Stimulated activated CD8-positive, alpha-beta memory T cell treated with anti-CD3 and anti-CD28 coated beads, Interleukin-12 subunit alpha, Interleukin-12 subunit beta, amount 100 ng/mL, for 1 hour (primary cell): ENCODE measurements at regions not wholly inside any gene's neighbourhood (a gene's known extent, or its start where the extent isn't known, plus 50 kb on each side); places are given as distances from the start of the nearest gene placed in this dataset.

Source experiments
- DNase-seq: peaks from one replicate; pipeline ENCODE4 v3.0.0-alpha.2; 2020; ENCODE audit warnings: low read depth

GRCh38 chr6:95501032-95501904 lies 76.1 kb upstream of the MANEA start:
- no peak for DNase-seq

GRCh38 chr6:95503568-95503967 lies 73.8 kb upstream of the MANEA start:
- DNase-seq, result no peak

GRCh38 chr6:95511404-95511803 lies 65.9 kb upstream of the MANEA start:
- DNase-seq, result no peak

DNA sequence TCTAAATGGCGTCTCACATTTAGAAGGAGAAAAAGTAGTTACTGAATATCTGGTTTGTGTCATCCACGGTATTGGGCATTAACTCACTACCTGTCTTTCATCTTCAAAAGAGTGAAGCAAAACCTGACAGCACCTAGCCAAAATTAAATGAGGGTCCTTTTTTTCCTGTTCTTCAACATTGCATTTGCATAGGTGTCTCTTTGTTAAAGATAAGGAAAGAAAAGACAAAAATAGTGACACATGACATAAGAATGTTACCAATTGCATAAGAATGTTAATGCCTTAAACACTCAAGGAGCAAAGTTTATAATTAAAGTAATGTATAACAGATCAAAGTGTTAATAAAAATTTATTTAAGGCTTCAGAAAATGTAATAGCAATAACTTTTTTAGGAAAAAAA lies 61.4 kb upstream of the MANEA start:
- no peak for DNase-seq

DNA sequence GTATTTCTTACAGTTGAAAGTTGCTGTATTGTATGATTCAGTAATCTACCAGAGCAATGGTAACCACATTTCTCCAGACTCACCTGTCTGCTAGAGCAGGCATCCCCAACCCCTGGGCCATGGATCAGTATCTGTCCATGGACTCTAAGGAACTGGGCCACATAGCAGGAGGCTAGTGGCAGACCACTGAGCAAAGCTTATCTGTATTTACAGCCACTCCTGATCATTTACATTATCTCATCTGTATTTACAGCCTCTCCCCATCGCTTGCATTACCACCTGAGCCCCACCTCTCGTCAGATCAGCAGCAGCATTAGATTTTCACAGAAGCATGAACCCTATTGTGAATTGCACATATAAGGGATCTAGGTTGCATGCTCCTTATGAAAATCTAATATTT lies 60.3 kb upstream of the MANEA start:
- no peak for DNase-seq

DNA sequence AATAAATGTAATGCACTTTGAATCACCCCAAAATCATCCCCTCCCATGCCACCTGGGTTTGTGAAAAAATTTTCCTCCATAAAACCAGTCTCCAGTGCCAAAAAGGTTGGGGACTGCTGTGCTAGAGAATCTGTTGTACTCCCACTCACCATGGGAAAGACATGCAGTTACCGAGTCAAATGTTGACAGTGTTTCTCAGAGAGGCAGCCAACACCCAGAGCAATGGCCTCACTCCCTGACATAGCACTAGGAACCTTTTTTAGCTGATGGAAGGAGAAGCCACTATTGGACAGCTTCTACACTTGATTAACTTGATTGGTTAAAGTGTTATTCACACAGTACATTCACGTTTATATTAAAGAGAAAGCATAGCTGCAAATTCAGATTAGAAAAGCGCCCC lies 59.8 kb upstream of the MANEA start:
- no peak for DNase-seq

DNA sequence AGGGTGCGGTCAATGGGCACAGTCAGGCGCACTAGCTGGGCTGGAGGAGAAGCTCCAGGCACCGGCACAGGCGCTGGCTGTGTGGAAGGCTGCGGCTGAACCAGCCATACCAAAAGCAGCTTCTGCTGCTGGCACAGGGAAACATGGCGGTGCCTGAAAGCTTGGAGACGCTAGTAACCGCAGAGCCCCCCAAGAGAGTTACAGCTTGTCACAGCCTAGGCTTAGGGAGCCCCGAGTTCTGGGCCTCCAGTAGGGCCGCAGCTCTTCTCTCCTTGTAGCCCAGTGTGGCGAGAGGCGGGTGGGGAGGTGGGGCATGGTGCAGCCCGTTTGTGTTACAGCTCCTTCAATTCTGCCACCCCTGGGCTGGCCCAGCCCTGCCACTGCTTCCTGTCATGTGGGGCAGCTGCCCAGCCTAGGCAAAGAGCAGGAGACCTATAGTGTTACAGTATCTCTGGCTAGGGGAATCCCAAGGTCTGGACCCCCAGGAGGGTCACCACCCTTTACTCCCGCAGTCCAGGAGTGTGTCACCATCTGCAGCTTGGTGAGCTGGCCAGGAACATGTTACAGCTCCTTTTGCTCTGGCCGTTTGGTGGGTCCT lies 58.6 kb upstream of the MANEA start:
- no peak for DNase-seq

- no peak for DNase-seq
These were observed 57.9 kb upstream of the MANEA start for GRCh38 chr6:95519228-95520037.

DNA sequence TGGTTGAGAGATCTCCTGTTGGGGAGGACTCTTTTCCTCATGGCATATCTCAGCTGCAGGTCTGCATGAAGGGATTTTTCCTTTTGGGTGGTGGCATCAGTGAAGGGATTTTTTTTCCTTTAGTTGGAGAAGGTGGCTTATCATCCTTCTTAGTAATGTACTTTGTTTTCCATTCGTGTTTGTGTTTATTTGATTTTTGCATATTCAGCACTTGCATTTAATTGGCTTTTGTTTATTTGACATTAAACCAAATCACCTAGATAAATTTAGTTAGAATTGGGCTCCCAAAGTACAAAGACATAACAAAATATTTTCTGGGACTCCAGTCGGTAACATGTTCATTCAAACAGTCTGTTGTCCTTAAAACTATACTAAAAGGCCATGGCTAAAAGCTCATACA lies 56.2 kb upstream of the MANEA start:
- no peak for DNase-seq
